ENCODE measurements at regions not wholly inside any gene's neighbourhood (a gene's known extent, or its start where the extent isn't known, plus 50 kb on each side); places are given as distances from the start of the nearest gene placed in this dataset.
"Not testable (repeated sequence)": the region's sequence is repeated elsewhere in the genome, so short reads cannot be mapped to it uniquely, and the experiment has no call there.

DNA sequence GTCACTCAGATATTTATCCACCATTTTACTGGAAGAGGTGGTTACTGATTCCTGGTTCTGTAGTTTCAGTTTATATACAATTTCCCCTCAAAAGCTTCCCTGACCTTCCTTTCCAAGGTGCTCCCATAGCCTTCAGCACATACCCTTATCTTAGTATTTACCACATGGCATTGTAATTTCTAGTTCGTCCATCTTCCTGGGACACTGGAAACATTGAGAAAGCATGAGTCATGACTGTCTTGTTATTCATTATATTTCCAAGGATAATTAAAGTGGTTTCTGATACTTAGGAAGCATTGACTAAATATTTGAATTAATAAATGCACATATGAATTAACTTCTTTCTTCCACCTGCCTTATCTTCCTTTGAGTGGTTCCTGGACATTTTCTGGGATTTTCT, 203.8 kb downstream of the ETAA1 start:
- no peaks in the 10 kb centered on the region for H3K36me3 Mint-ChIP-seq (ENCODE audit: low read depth)
- intact Hi-C loops (cut with DNase I, micrococcal nuclease), result no loop called here

DNA sequence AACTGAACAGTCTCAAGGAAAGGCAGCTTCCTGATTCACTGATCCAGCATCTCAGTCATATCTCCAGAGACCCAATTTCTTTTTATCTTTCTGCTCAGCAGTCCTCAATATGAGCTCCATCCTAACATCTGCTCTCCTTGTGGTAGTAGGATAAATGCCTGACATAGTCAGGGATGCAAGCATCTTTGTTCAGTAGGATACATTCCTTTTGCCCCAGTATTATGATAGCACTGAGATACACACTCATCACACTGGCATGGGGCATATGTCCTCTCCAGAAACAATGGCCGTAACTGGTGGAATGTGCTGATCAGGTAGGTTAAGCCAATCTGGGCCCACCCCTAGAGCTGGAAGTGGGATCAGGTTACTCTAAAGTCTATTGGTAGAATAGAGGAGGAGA, 207.2 kb downstream of the ETAA1 start:
- CTCF ChIA-PET, result no interaction called here
- no peaks in the 10 kb centered on the region for H3K4me1 Mint-ChIP-seq
- DNase-seq, result no peak
- no peak overlapping the region for H3K27ac Mint-ChIP-seq
- intact Hi-C loops (cut with DNase I, micrococcal nuclease), result no loop called here
- POLR2A ChIA-PET, result no interaction called here
- H3K27me3 Mint-ChIP-seq, result no peaks in the 10 kb centered on the region
- ATAC-seq, result no peak
- H3K9me3 Mint-ChIP-seq (ENCODE audit: low read depth), result peaks cover 2% of the 10 kb centered on the region
- H3K36me3 Mint-ChIP-seq (ENCODE audit: low read depth), result no peaks in the 10 kb centered on the region
- H3K4me3 Mint-ChIP-seq, result no peak overlapping the region

More for the DNA sequence above, 203.8 kb downstream of the ETAA1 start:
- H3K9me3 Mint-ChIP-seq (ENCODE audit: low read depth), result peaks cover 2% of the 10 kb centered on the region
- no peak overlapping the region for H3K27ac Mint-ChIP-seq
- no peak overlapping the region for H3K4me3 Mint-ChIP-seq
- CTCF ChIA-PET, result interaction anchor here (0.9 kb wide), 1 partner anchor 20 kb away, joined by 3 read pairs; no protein-coding TSS in a partner anchor
- POLR2A ChIA-PET, result no interaction called here
- DNase-seq (no peak), ATAC-seq (no peak)
- no peaks in the 10 kb centered on the region for H3K4me1 Mint-ChIP-seq
- no peaks in the 10 kb centered on the region for H3K27me3 Mint-ChIP-seq

DNA sequence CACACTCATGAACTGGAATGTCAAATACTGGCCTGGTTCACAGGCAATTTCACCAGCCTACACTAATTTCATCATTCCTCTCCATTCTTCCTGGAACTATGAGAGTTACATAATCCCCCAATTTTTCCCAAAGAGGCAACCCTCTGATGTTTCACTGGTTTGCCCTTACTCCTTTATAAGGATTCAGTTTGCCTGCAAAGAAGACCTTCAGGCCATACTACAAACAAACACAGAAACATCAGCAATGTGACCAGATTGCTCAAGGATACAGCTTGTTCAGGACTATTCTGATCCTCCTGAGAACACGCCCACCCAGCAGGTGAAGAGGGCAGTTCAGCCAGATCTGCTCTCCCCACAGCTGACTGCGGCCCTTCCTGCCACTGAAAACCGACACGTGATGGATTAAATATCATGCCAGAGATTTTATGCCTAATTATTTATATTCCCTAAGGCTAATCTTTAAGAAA, 215.5 kb downstream of the ETAA1 start:
- Mint-ChIP-seq H3K4me1 (no peaks in the 10 kb centered on the region), H3K36me3 (ENCODE audit: low read depth) (no peaks in the 10 kb centered on the region), H3K4me3 (no peak overlapping the region), H3K9me3 (ENCODE audit: low read depth) (no peaks in the 10 kb centered on the region), H3K27me3 (no peaks in the 10 kb centered on the region), H3K27ac (no peak overlapping the region)
- ChIA-PET POLR2A (no interaction called here), CTCF (no interaction called here)
- DNase-seq (no peak), ATAC-seq (no peak)
- intact Hi-C loops (cut with DNase I, micrococcal nuclease), result no loop called here

DNA sequence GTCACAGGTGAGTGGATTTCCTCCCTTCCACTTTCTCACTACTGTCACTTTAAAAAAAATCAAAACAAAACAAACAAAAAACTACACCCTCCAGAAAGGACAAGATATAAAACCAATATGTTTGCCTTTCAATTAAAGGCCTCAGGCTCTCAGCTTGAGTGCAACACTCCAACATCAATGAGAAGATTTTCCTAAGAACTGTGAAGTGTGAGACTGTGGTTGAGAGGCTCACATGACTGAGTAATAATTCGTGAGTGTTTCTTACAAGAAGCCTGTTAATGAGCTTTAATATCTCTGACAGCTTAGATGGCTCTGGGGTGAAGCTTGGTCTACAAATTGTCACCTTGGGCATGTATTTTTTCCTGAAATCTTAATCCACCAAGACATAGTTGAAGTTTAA, 216.1 kb downstream of the ETAA1 start:
- Mint-ChIP-seq H3K4me3 (no peak overlapping the region), H3K27me3 (no peaks in the 10 kb centered on the region), H3K9me3 (ENCODE audit: low read depth) (no peaks in the 10 kb centered on the region), H3K4me1 (no peaks in the 10 kb centered on the region), H3K27ac (no peak overlapping the region), H3K36me3 (ENCODE audit: low read depth) (no peaks in the 10 kb centered on the region)
- ATAC-seq, result no peak
- intact Hi-C loops (cut with DNase I, micrococcal nuclease), result no loop called here
- no peak for DNase-seq
- ChIA-PET POLR2A (no interaction called here), CTCF (interaction anchor here (0.6 kb wide), 1 partner anchor 358 kb away, joined by 4 read pairs; no protein-coding TSS in a partner anchor)

DNA sequence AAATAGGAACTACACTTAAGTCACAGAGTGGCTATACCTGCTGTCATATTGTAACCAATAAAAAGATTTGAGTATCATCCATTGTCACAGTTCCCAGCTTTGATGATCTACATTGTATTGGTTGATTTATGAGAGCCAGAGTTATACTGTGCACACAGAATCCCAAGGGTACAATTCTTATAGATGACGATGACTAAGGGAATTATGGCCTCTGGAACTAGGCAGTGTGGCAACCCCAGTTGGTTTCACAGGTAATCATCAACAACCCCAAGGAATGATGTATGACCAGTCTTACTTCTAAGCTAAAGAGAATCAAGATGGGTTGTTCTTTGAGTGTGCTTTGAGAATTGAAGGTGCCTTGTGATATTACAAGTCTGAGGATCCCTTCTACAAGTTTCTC, 217.3 kb downstream of the ETAA1 start:
- intact Hi-C loops (cut with DNase I, micrococcal nuclease), result no loop called here
- Mint-ChIP-seq H3K9me3 (ENCODE audit: low read depth) (no peaks in the 10 kb centered on the region), H3K4me1 (no peaks in the 10 kb centered on the region), H3K36me3 (ENCODE audit: low read depth) (no peaks in the 10 kb centered on the region), H3K27me3 (no peaks in the 10 kb centered on the region), H3K27ac (no peak overlapping the region), H3K4me3 (no peak overlapping the region)
- ATAC-seq (no peak), DNase-seq (no peak)
- ChIA-PET CTCF (no interaction called here), POLR2A (no interaction called here)

DNA sequence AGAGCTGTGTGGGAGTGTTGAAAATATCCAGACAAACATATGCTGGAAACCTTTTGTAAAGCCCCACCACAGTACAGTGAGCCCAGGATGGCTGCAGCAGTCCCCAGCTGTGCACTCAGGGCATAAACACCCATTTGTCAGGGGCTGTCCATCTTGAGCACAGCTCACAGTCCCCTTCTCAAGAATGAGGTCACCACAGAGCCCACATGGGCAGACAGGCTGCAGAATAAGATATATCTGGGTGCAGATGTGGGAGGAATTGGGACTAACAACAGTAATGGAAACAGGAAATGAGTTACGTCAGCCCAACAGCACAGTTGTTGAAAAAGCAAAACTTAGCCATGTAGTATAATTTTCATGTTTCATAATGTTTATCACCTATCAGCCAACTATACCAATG, 219.6 kb downstream of the ETAA1 start:
- no peaks in the 10 kb centered on the region for H3K9me3 Mint-ChIP-seq (ENCODE audit: low read depth)
- H3K27me3 Mint-ChIP-seq, result no peaks in the 10 kb centered on the region
- DNase-seq (no peak), ATAC-seq (no peak)
- H3K36me3 Mint-ChIP-seq (ENCODE audit: low read depth), result no peaks in the 10 kb centered on the region
- no peaks in the 10 kb centered on the region for H3K4me1 Mint-ChIP-seq
- CTCF ChIA-PET, result no interaction called here
- intact Hi-C loops (cut with DNase I, micrococcal nuclease), result no loop called here
- POLR2A ChIA-PET, result no interaction called here
- no peak overlapping the region for H3K27ac Mint-ChIP-seq
- H3K4me3 Mint-ChIP-seq, result no peak overlapping the region

DNA sequence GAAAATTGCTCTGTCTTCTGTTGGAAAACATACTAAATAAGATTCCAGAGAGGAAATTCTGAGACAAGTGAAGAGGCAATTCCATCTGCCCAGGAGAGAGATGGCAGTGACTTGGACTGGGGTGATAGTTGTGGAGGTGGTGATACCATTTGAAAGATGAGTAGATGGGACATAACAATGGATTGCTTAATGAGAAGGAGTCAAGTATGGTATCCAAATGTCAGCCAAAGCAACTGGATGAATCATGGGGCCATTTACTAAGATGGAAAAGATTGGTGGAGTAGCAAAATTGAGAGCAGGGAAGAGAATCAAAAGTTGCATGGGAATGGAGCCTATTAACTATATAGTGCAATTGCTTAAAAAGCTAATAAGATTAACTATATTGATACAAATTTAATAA, 222.1 kb downstream of the ETAA1 start:
- Mint-ChIP-seq H3K9me3 (ENCODE audit: low read depth) (no peaks in the 10 kb centered on the region), H3K27me3 (no peaks in the 10 kb centered on the region), H3K4me1 (no peaks in the 10 kb centered on the region), H3K4me3 (no peak overlapping the region), H3K27ac (no peak overlapping the region), H3K36me3 (ENCODE audit: low read depth) (no peaks in the 10 kb centered on the region)
- no peak for ATAC-seq
- CTCF ChIA-PET, result no interaction called here
- no peak for DNase-seq
- intact Hi-C loops (cut with DNase I, micrococcal nuclease), result no loop called here
- POLR2A ChIA-PET, result no interaction called here

DNA sequence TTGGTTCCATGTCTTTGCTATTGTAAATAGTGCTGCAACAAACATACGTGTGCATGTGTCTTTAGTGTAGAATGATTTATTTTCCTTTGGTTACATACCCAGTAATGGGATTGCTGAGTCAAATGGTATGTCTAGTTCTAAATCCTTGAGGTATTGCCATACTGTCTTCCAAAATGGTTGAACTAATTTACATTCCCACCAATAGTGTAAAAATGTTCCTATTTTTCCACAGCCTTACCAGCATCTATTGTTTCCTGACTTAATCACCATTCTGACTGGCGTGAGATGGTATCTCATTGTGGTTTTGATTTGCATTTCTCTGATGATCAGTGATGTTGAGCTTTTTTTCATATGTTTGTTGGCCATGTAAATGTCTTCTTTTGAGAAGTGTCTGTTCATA, 226.6 kb downstream of the ETAA1 start:
- H3K36me3 Mint-ChIP-seq (ENCODE audit: low read depth); H3K4me3 Mint-ChIP-seq; H3K9me3 Mint-ChIP-seq (ENCODE audit: low read depth): not testable (repeated sequence)

DNA sequence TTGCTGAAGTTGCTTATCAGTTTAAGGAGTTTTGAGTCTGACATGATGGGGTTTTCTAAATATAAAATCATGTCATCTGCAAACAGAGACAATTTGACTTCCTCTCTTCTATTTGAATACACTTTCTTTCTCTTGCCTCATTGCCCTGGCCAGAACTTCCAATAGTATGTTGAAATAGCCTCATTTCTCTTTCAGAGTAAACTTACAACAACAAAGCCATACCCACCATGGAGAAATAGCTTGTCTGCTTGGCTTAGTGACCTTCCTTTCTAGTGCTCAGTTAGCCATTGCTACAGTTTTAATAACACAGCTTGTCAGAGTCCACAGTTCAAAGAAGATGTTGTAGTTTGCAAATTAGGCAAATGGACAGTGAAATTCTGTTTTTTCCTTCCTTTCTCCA, 228.0 kb downstream of the ETAA1 start:
- Mint-ChIP-seq H3K4me1 (no peaks in the 10 kb centered on the region), H3K4me3 (no peak overlapping the region), H3K27me3 (peaks cover 4% of the 10 kb centered on the region), H3K9me3 (ENCODE audit: low read depth) (no peaks in the 10 kb centered on the region), H3K27ac (no peak overlapping the region), H3K36me3 (ENCODE audit: low read depth) (no peaks in the 10 kb centered on the region)
- intact Hi-C loops (cut with DNase I, micrococcal nuclease), result no loop called here
- DNase-seq (no peak), ATAC-seq (no peak)
- POLR2A ChIA-PET, result no interaction called here
- CTCF ChIA-PET, result no interaction called here

More for the DNA sequence above, 226.6 kb downstream of the ETAA1 start:
- CTCF ChIA-PET; intact Hi-C loops (cut with DNase I, micrococcal nuclease); H3K4me1 Mint-ChIP-seq; H3K27me3 Mint-ChIP-seq; H3K27ac Mint-ChIP-seq; ATAC-seq; DNase-seq; POLR2A ChIA-PET: not testable (repeated sequence)

DNA sequence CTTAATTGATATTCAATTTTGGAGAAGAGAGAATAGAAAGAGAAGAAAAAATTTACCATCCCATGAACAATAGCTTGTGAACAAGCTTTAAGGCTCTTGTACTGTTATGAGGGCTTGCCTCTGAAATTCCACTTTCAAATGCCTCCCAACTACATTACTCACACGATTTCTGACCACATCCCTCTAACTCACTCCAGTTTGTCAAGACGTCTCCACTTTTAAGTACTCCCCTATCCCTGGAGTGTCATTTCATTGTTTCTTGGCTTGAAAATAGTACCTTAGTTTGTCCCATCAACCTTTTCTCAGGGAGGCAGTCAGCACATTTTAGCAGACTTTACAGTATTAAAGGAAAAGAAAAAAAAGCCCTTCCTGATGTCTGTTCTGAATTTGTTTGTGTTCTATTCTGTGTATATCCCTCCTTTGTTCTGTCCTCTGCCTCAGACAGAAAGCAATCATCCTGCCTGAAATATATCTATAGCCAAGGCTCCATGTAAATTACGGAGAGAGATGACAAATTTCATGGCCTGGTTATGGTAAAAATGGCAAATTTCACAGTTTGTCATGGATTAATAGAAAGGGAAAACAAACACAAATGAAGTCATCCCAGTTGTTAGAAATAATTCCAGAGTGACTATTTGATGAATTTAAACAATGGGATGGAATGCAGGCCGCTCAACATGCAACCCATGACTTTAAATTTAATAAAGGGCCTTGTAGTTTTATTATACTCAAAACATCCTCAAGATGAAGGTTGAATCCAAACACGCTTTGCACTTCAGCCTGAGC, 228.8 kb downstream of the ETAA1 start:
- intact Hi-C loops (cut with DNase I, micrococcal nuclease), result no loop called here
- Mint-ChIP-seq H3K27me3 (peaks cover 4% of the 10 kb centered on the region), H3K9me3 (ENCODE audit: low read depth) (no peaks in the 10 kb centered on the region), H3K4me3 (no peak overlapping the region), H3K36me3 (ENCODE audit: low read depth) (no peaks in the 10 kb centered on the region), H3K4me1 (no peaks in the 10 kb centered on the region), H3K27ac (no peak overlapping the region)
- ChIA-PET POLR2A (no interaction called here), CTCF (no interaction called here)
- DNase-seq, result no peak
- no peak for ATAC-seq

DNA sequence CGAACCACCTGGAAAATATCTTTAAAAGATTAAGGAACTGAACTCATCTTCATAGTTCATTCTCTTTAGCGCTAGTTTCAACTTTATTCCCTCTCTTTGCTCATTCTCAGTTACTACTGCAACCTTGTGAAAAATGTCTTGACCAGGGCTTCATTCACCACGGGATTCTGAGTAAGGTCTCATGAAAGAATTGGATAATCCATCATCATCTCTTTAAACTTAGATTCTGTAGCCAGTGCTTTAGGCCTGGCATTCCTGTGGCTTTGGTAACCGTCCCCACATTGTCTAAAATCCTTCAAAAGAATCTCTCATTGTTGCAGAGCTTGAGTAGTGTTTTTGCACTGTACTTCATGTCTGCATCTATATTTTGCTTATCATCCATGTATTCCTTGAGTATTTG, 229.5 kb downstream of the ETAA1 start:
- no peak for ATAC-seq
- H3K27ac Mint-ChIP-seq, result no peak overlapping the region
- peaks cover 4% of the 10 kb centered on the region for H3K27me3 Mint-ChIP-seq
- no peak overlapping the region for H3K4me3 Mint-ChIP-seq
- no peak for DNase-seq
- intact Hi-C loops (cut with DNase I, micrococcal nuclease), result no loop called here
- POLR2A ChIA-PET, result no interaction called here
- CTCF ChIA-PET, result no interaction called here
- no peaks in the 10 kb centered on the region for H3K9me3 Mint-ChIP-seq (ENCODE audit: low read depth)
- no peaks in the 10 kb centered on the region for H3K36me3 Mint-ChIP-seq (ENCODE audit: low read depth)
- no peaks in the 10 kb centered on the region for H3K4me1 Mint-ChIP-seq

DNA sequence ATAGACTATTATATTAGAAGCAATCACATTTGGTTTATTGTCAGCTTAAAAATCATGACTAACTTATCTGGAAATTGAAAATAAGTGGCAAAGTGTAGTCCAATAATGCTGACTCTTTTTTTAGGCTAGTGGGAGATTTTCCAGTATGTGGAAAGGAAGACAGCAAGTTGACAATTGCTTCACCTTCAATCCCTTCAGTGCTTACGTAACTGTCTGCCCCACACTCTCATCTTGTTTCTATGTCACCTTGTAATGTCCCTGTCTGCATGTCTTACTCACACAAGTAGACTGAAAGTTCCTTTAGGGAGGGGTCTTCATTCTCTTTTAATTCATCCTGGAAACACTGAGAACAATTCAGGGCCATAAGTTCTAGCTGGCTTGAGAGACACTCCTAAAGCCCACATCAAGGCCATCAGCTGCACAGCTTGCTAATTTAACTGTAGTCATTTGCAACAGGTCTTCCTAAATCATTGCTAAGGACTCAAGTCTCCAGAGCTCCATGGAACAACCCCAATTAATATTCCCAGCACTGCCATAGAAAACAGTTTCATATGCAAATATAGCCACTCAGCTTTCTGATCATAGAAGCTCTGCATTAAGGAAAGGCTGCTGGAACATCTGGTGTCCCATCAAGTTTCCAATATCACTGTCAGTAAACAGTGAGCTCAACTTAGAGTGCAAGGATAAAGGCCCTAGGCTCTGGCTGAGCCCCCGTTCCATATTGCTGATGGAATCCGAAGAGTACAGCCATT, 230.5 kb downstream of the ETAA1 start:
- Mint-ChIP-seq H3K27me3 (peaks cover 4% of the 10 kb centered on the region), H3K4me3 (no peak overlapping the region), H3K27ac (no peak overlapping the region), H3K4me1 (no peaks in the 10 kb centered on the region), H3K9me3 (ENCODE audit: low read depth) (no peaks in the 10 kb centered on the region), H3K36me3 (ENCODE audit: low read depth) (no peaks in the 10 kb centered on the region)
- no peak for ATAC-seq
- intact Hi-C loops (cut with DNase I, micrococcal nuclease), result no loop called here
- POLR2A ChIA-PET, result no interaction called here
- CTCF ChIA-PET, result no interaction called here
- no peak for DNase-seq

Data from activated CD4-positive, alpha-beta T cell treated with anti-CD3 and anti-CD28 coated beads for 36 hours (primary cell).